ENCODE measurements at regions not wholly inside any gene's neighbourhood (a gene's known extent, or its start where the extent isn't known, plus 50 kb on each side); places are given as distances from the start of the nearest gene placed in this dataset.

- Mint-ChIP-seq H3K36me3 (no peaks in the 10 kb centered on the region), H3K4me1 (no peaks in the 10 kb centered on the region), H3K9me3 (peaks cover 18 to 39% (median 22%) of the 10 kb centered on the region in 3 donors), H3K27ac (no peak overlapping the region), H3K27me3 (no peaks in the 10 kb centered on the region), H3K4me3 (no peak overlapping the region)
- H3K9me3 ChIP-seq = no peaks in the 10 kb centered on the region
- ChIA-PET CTCF (no interaction called here), POLR2A (no interaction called here)
- DNase-seq (no peak), ATAC-seq (replicated peaks in 1 of 4) (no peak)
- H3K27ac ChIP-seq (ENCODE audit: low read length) = no peak overlapping the region
- 79% methylated on average over 5 of the region's 8 CpGs for WGBS (ENCODE audit: insufficient coverage)
- no peaks in the 10 kb centered on the region for H3K36me3 ChIP-seq (ENCODE audit: control insufficient read depth in 2 of 2, extremely low read depth in 1 of 2, insufficient read depth in 1 of 2, low read length in 1 of 2)
- no peak overlapping the region for H3K4me3 ChIP-seq (ENCODE audit: control insufficient read depth in 1 of 2, extremely low read depth in 1 of 2, low read length in 1 of 2)
- H3K27me3 ChIP-seq (replicated peaks in 1 of 2; ENCODE audit: control insufficient read depth in 2 of 2, extremely low read depth in 1 of 2, insufficient read depth in 2 of 2, low read length in 1 of 2) = no peaks in the 10 kb centered on the region
- no peaks in the 10 kb centered on the region for H3K4me1 ChIP-seq (ENCODE audit: control insufficient read depth in 1 of 2, extremely low read depth in 1 of 2, insufficient read depth in 2 of 2, low read length in 2 of 2)
Observed at GRCh38 chr10:36188080-36188453, 546.0 kb upstream of the FZD8 start.

GRCh38 chr10:36187380-36188079, 545.4 kb upstream of the FZD8 start:
- DNase-seq (no peak), ATAC-seq (replicated peaks in 1 of 4) (no peak)
- H3K9me3 Mint-ChIP-seq = peaks cover 16 to 38% (median 21%) of the 10 kb centered on the region in 3 donors
- ChIA-PET POLR2A (no interaction called here), CTCF (no interaction called here)
- no peaks in the 10 kb centered on the region for H3K4me1 Mint-ChIP-seq
- H3K4me3 Mint-ChIP-seq = no peak overlapping the region
- H3K4me1 ChIP-seq (ENCODE audit: control insufficient read depth in 1 of 2, extremely low read depth in 1 of 2, insufficient read depth in 2 of 2, low read length in 2 of 2) = no peaks in the 10 kb centered on the region
- no peak overlapping the region for H3K27ac ChIP-seq (ENCODE audit: low read length)
- WGBS (ENCODE audit: insufficient coverage) = 64% methylated on average over 3 of the region's 6 CpGs
- no peaks in the 10 kb centered on the region for H3K27me3 ChIP-seq (replicated peaks in 1 of 2; ENCODE audit: control insufficient read depth in 2 of 2, extremely low read depth in 1 of 2, insufficient read depth in 2 of 2, low read length in 1 of 2)
- H3K9me3 ChIP-seq = no peaks in the 10 kb centered on the region
- H3K4me3 ChIP-seq (ENCODE audit: control insufficient read depth in 1 of 2, extremely low read depth in 1 of 2, low read length in 1 of 2) = no peak overlapping the region
- no peaks in the 10 kb centered on the region for H3K36me3 ChIP-seq (ENCODE audit: control insufficient read depth in 2 of 2, extremely low read depth in 1 of 2, insufficient read depth in 1 of 2, low read length in 1 of 2)
- H3K27ac Mint-ChIP-seq = no peak overlapping the region
- no peaks in the 10 kb centered on the region for H3K36me3 Mint-ChIP-seq
- H3K27me3 Mint-ChIP-seq = no peaks in the 10 kb centered on the region

- ChIA-PET POLR2A (no interaction called here), CTCF (no interaction called here)
- no peaks in the 10 kb centered on the region for H3K27me3 Mint-ChIP-seq
- DNase-seq (no peak), ATAC-seq (replicated peaks in 1 of 4) (no peak)
- no peak overlapping the region for H3K4me3 ChIP-seq (ENCODE audit: control insufficient read depth in 1 of 2, extremely low read depth in 1 of 2, low read length in 1 of 2)
- no peaks in the 10 kb centered on the region for H3K36me3 Mint-ChIP-seq
- no peak overlapping the region for H3K27ac Mint-ChIP-seq
- H3K27me3 ChIP-seq (replicated peaks in 1 of 2; ENCODE audit: control insufficient read depth in 2 of 2, extremely low read depth in 1 of 2, insufficient read depth in 2 of 2, low read length in 1 of 2) = no peaks in the 10 kb centered on the region
- H3K4me1 ChIP-seq (ENCODE audit: control insufficient read depth in 1 of 2, extremely low read depth in 1 of 2, insufficient read depth in 2 of 2, low read length in 2 of 2) = no peaks in the 10 kb centered on the region
- H3K36me3 ChIP-seq (ENCODE audit: control insufficient read depth in 2 of 2, extremely low read depth in 1 of 2, insufficient read depth in 1 of 2, low read length in 1 of 2) = no peaks in the 10 kb centered on the region
- H3K27ac ChIP-seq (ENCODE audit: low read length) = no peak overlapping the region
- no peak overlapping the region for H3K4me3 Mint-ChIP-seq
- 94% methylated on average over 6 of the region's 6 CpGs for WGBS (ENCODE audit: insufficient coverage)
- H3K9me3 ChIP-seq = no peaks in the 10 kb centered on the region
- H3K4me1 Mint-ChIP-seq = no peaks in the 10 kb centered on the region
- peaks cover 7 to 24% (median 21%) of the 10 kb centered on the region in 3 donors for H3K9me3 Mint-ChIP-seq
Observed at GRCh38 chr10:36185097-36185496, 543.0 kb upstream of the FZD8 start.

GRCh38 chr10:36183726-36184125, 541.6 kb upstream of the FZD8 start:
- no peak overlapping the region for H3K4me3 Mint-ChIP-seq
- no peaks in the 10 kb centered on the region for H3K4me1 ChIP-seq (ENCODE audit: control insufficient read depth in 1 of 2, extremely low read depth in 1 of 2, insufficient read depth in 2 of 2, low read length in 2 of 2)
- H3K36me3 Mint-ChIP-seq = no peaks in the 10 kb centered on the region
- 91% methylated on average over 5 of the region's 6 CpGs for WGBS (ENCODE audit: insufficient coverage)
- no peak overlapping the region for H3K27ac ChIP-seq (ENCODE audit: low read length)
- ChIA-PET CTCF (interaction anchor here in 1 of 2 donors (0.7 kb wide), 1 partner anchor 80 kb away, joined by 3 read pairs; no protein-coding TSS in a partner anchor), POLR2A (no interaction called here)
- no peaks in the 10 kb centered on the region for H3K36me3 ChIP-seq (ENCODE audit: control insufficient read depth in 2 of 2, extremely low read depth in 1 of 2, insufficient read depth in 1 of 2, low read length in 1 of 2)
- H3K9me3 ChIP-seq = no peaks in the 10 kb centered on the region
- no peak overlapping the region for H3K4me3 ChIP-seq (ENCODE audit: control insufficient read depth in 1 of 2, extremely low read depth in 1 of 2, low read length in 1 of 2)
- H3K4me1 Mint-ChIP-seq = no peaks in the 10 kb centered on the region
- H3K27me3 ChIP-seq (replicated peaks in 1 of 2; ENCODE audit: control insufficient read depth in 2 of 2, extremely low read depth in 1 of 2, insufficient read depth in 2 of 2, low read length in 1 of 2) = no peaks in the 10 kb centered on the region
- ATAC-seq (replicated peaks in 1 of 4) = no peak
- no peaks in the 10 kb centered on the region for H3K27me3 Mint-ChIP-seq
- no peak for DNase-seq
- H3K27ac Mint-ChIP-seq = no peak overlapping the region
- peaks cover 2 to 20% (median 16%) of the 10 kb centered on the region in 3 donors for H3K9me3 Mint-ChIP-seq

DNA sequence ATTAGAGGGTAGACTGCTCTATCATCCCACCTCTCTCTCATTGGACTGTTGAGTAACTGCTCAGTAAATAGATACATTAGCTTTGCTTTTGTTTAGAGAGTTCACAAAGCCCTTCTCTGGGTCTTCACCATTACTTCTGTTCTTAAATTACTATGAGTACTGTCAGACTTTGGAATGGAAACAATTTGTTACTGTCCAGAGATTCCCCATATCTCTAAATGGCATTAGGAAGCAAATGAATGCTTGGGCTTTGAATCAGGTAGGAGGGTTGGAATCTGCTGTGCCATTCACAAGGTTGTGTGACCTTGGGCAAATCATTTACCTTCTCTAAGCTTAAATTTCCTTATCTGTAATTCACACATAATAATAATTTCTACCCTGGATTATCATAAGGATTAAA, 541.0 kb upstream of the FZD8 start:
- no peaks in the 10 kb centered on the region for H3K27me3 Mint-ChIP-seq
- Histone ChIP-seq H3K9me3 (no peaks in the 10 kb centered on the region), H3K36me3 (ENCODE audit: control insufficient read depth in 2 of 2, extremely low read depth in 1 of 2, insufficient read depth in 1 of 2, low read length in 1 of 2) (no peaks in the 10 kb centered on the region), H3K4me1 (ENCODE audit: control insufficient read depth in 1 of 2, extremely low read depth in 1 of 2, insufficient read depth in 2 of 2, low read length in 2 of 2) (no peaks in the 10 kb centered on the region), H3K27me3 (replicated peaks in 1 of 2; ENCODE audit: control insufficient read depth in 2 of 2, extremely low read depth in 1 of 2, insufficient read depth in 2 of 2, low read length in 1 of 2) (no peaks in the 10 kb centered on the region), H3K27ac (ENCODE audit: low read length) (no peak overlapping the region), H3K4me3 (ENCODE audit: control insufficient read depth in 1 of 2, extremely low read depth in 1 of 2, low read length in 1 of 2) (no peak overlapping the region)
- H3K27ac Mint-ChIP-seq = no peak overlapping the region
- POLR2A ChIA-PET = no interaction called here
- H3K9me3 Mint-ChIP-seq = peaks cover 2 to 20% (median 16%) of the 10 kb centered on the region in 3 donors
- H3K36me3 Mint-ChIP-seq = no peaks in the 10 kb centered on the region
- DNase-seq (no peak), ATAC-seq (replicated peaks in 1 of 4) (no peak)
- CTCF ChIA-PET = no interaction called here
- H3K4me1 Mint-ChIP-seq = no peaks in the 10 kb centered on the region
- H3K4me3 Mint-ChIP-seq = no peak overlapping the region

DNA sequence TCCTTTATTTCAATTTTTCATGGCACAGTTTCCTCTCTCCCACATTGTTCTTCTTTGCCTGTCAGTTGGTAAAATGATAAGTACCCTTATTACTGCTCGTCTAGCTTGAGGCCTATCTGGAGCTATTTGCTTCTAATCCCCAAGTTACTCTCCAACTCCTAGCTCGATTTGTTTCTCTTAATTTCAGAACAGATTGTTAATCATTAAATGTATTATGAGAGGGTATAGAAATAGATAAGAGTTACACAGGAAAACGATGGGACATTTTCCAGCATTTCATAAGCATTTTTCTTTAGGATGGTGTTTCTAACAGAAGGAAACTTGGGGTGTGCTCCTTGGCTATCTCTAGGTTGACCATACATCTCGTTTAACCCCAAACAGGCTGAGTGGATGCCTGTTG, 540.5 kb upstream of the FZD8 start:
- no peaks in the 10 kb centered on the region for H3K36me3 ChIP-seq (ENCODE audit: control insufficient read depth in 2 of 2, extremely low read depth in 1 of 2, insufficient read depth in 1 of 2, low read length in 1 of 2)

DNA sequence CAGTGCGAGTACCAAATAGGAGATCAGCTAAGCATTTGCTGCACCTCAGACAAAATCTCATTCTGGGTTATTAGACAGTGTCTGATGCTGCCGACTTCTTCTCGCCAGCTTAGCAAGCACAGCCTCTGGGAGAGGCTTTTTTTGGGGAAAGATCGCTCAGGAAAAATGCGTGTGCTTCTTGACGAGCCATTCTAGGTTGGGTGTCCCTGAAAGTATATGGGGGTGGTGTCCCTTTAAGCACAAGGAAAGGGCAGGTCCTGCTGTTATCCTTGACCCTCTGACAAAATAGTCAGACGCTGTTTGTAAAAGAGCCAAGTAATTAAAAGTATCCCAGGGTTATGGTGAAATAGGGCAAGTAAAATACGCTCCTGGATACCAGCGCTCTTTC, 540.1 kb upstream of the FZD8 start:
- DNase-seq = no peak
- H3K9me3 ChIP-seq = no peaks in the 10 kb centered on the region
- no peaks in the 10 kb centered on the region for H3K4me1 ChIP-seq (ENCODE audit: control insufficient read depth in 1 of 2, extremely low read depth in 1 of 2, insufficient read depth in 2 of 2, low read length in 2 of 2)
- H3K27me3 ChIP-seq (replicated peaks in 1 of 2; ENCODE audit: control insufficient read depth in 2 of 2, extremely low read depth in 1 of 2, insufficient read depth in 2 of 2, low read length in 1 of 2) = no peaks in the 10 kb centered on the region
- ATAC-seq (replicated peaks in 1 of 4) = no peak
- 73% methylated on average over 3 of the region's 9 CpGs for WGBS (ENCODE audit: insufficient coverage)
- Mint-ChIP-seq H3K4me3 (no peak overlapping the region), H3K9me3 (peaks cover 2 to 16% (median 12%) of the 10 kb centered on the region in 3 donors), H3K27me3 (no peaks in the 10 kb centered on the region), H3K4me1 (no peaks in the 10 kb centered on the region), H3K27ac (no peak overlapping the region), H3K36me3 (no peaks in the 10 kb centered on the region)
- no peak overlapping the region for H3K27ac ChIP-seq (ENCODE audit: low read length)
- no peak overlapping the region for H3K4me3 ChIP-seq (ENCODE audit: control insufficient read depth in 1 of 2, extremely low read depth in 1 of 2, low read length in 1 of 2)
- H3K36me3 ChIP-seq (ENCODE audit: control insufficient read depth in 2 of 2, extremely low read depth in 1 of 2, insufficient read depth in 1 of 2, low read length in 1 of 2) = no peaks in the 10 kb centered on the region
- ChIA-PET POLR2A (no interaction called here), CTCF (no interaction called here)

More for the DNA sequence above, 540.5 kb upstream of the FZD8 start:
- no peak for DNase-seq
- ATAC-seq (replicated peaks in 1 of 4) = no peak
- H3K27ac ChIP-seq (ENCODE audit: low read length) = no peak overlapping the region
- WGBS (ENCODE audit: insufficient coverage) = no CpG with 5 or more reads among the region's 4 CpGs
- H3K27me3 Mint-ChIP-seq = no peaks in the 10 kb centered on the region
- POLR2A ChIA-PET = no interaction called here
- peaks cover 2 to 20% (median 16%) of the 10 kb centered on the region in 3 donors for H3K9me3 Mint-ChIP-seq
- H3K9me3 ChIP-seq = no peaks in the 10 kb centered on the region
- no peak overlapping the region for H3K4me3 Mint-ChIP-seq
- no peaks in the 10 kb centered on the region for H3K27me3 ChIP-seq (replicated peaks in 1 of 2; ENCODE audit: control insufficient read depth in 2 of 2, extremely low read depth in 1 of 2, insufficient read depth in 2 of 2, low read length in 1 of 2)
- H3K36me3 Mint-ChIP-seq = no peaks in the 10 kb centered on the region
- no peak overlapping the region for H3K4me3 ChIP-seq (ENCODE audit: control insufficient read depth in 1 of 2, extremely low read depth in 1 of 2, low read length in 1 of 2)
- no peaks in the 10 kb centered on the region for H3K4me1 ChIP-seq (ENCODE audit: control insufficient read depth in 1 of 2, extremely low read depth in 1 of 2, insufficient read depth in 2 of 2, low read length in 2 of 2)
- H3K27ac Mint-ChIP-seq = no peak overlapping the region
- H3K4me1 Mint-ChIP-seq = no peaks in the 10 kb centered on the region
- CTCF ChIA-PET = no interaction called here
